ENCODE measurements at regions not wholly inside any gene's neighbourhood (a gene's known extent, or its start where the extent isn't known, plus 50 kb on each side); places are given as distances from the start of the nearest gene placed in this dataset.
"Not testable (repeated sequence)": the region's sequence is repeated elsewhere in the genome, so short reads cannot be mapped to it uniquely, and the experiment has no call there.

GRCh38 chr15:39523968-39524367 lies 56.9 kb upstream of the THBS1 start:
- TF ChIP-seq, protein P1, sequence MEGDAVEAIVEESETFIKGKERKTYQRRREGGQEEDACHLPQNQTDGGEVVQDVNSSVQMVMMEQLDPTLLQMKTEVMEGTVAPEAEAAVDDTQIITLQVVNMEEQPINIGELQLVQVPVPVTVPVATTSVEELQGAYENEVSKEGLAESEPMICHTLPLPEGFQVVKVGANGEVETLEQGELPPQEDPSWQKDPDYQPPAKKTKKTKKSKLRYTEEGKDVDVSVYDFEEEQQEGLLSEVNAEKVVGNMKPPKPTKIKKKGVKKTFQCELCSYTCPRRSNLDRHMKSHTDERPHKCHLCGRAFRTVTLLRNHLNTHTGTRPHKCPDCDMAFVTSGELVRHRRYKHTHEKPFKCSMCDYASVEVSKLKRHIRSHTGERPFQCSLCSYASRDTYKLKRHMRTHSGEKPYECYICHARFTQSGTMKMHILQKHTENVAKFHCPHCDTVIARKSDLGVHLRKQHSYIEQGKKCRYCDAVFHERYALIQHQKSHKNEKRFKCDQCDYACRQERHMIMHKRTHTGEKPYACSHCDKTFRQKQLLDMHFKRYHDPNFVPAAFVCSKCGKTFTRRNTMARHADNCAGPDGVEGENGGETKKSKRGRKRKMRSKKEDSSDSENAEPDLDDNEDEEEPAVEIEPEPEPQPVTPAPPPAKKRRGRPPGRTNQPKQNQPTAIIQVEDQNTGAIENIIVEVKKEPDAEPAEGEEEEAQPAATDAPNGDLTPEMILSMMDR (IDR thresholded peaks at IDR 0.05; ENCODE audit: poor library complexity, severe bottlenecking): not testable (repeated sequence)
- not testable (repeated sequence) for TF ChIP-seq EZH2 (IDR thresholded peaks at IDR 0.05; ENCODE audit: borderline replicate concordance, insufficient read depth, low read length, poor library complexity, severe bottlenecking)
